Endothelial cell of umbilical vein (primary cell): ENCODE measurements at regions not wholly inside any gene's neighbourhood (a gene's known extent, or its start where the extent isn't known, plus 50 kb on each side); places are given as distances from the start of the nearest gene placed in this dataset.

Experiments
- BruUV-seq: library from RNA; stranded (reverse); fragments of 400-500 nt; replicated peaks from 2 replicates; lab custom pipeline; 2021; lab: Mats Ljungman, UMichigan
- CTCF ChIA-PET: fragments of 300-600, 350-600 bp; sonication (Branson Sonifier 250); formaldehyde crosslinking; loops from one replicate; lab custom pipeline; 2021; ENCODE audit warnings: antibody characterized with exemption, inconsistent platforms; lab: Charles Lee
- POLR2A ChIA-PET: fragments of 300-600, 350-600 bp; sonication (Branson Sonifier 250); formaldehyde crosslinking; loops from one replicate; lab custom pipeline; 2021; ENCODE audit warnings: antibody characterized with exemption, inconsistent platforms; lab: Charles Lee
- DNase-seq: peaks from one replicate; pipeline ENCODE4 v3.0.0-alpha.2; 2011; ENCODE audit warnings: low read depth, low spot score
- FAIRE-seq: peaks from 2 replicates; lab custom pipeline; 2011; peaks lifted over from hg19 to GRCh38; lab: Jason Lieb, UNC
- H2AFZ ChIP-seq: 2 replicates; pipeline ENCODE4 v1.6.0; 2012; ENCODE audit warnings: low read depth, low read length, control low read depth, inconsistent platforms
- H3K27ac ChIP-seq: 2 replicates; pipeline ENCODE4 v1.5.1; 2011; ENCODE audit warnings: low read depth, mild to moderate bottlenecking, control low read depth, low read length, moderate library complexity; ENCODE audit not compliant: insufficient read depth
- H3K27me3 ChIP-seq, 2 experiments: 2 replicates each; pipeline versions ENCODE4 v1.6.0 to v1.6.1; 2011; ENCODE audit warnings: low read length in 2 of 2, mixed read lengths in 1 of 2; ENCODE audit not compliant: control insufficient read depth in 2 of 2, insufficient read depth in 2 of 2
- H3K36me3 ChIP-seq, 2 experiments: 2 replicates in 1 of 2; 3 replicates in 1 of 2; pipeline ENCODE4 v1.5.1; 2011; ENCODE audit warnings: low read length in 2 of 2, mild to moderate bottlenecking in 1 of 2, moderate library complexity in 1 of 2; ENCODE audit not compliant: control insufficient read depth in 2 of 2, insufficient read depth in 2 of 2; ENCODE audit errors: extremely low read depth in 1 of 2
- H3K4me1 ChIP-seq: 3 replicates; pipeline ENCODE4 v1.5.1; 2011; ENCODE audit warnings: mild to moderate bottlenecking, low read length; ENCODE audit not compliant: control insufficient read depth, insufficient read depth; ENCODE audit errors: extremely low read depth
- H3K4me2 ChIP-seq: 2 replicates; pipeline ENCODE4 v1.6.1; 2011; ENCODE audit warnings: low read length, control low read depth, mixed read lengths; ENCODE audit not compliant: insufficient read depth
- H3K4me3 ChIP-seq, 3 experiments: fragments of 200-600 bp in 1 of 3; sonication (generic), shearing (Covaris generic) in 1 of 3; replicated peaks in 1 of 3; 2 replicates each; pipeline ENCODE4 v1.5.1; 2011 to 2016; ENCODE audit warnings: control low read depth in 3 of 3, low read length in 3 of 3, mild to moderate bottlenecking in 2 of 3, inconsistent platforms in 1 of 3, low read depth in 1 of 3, moderate library complexity in 1 of 3; ENCODE audit not compliant: insufficient read depth in 1 of 3
- H3K79me2 ChIP-seq: 2 replicates; pipeline ENCODE4 v1.6.0; 2012; ENCODE audit warnings: low read length, inconsistent platforms; ENCODE audit not compliant: control insufficient read depth, insufficient read depth
- H3K9ac ChIP-seq: replicated peaks from 2 replicates; pipeline ENCODE3; 2011; ENCODE audit warnings: low read length, control low read depth; ENCODE audit not compliant: insufficient read depth; ENCODE audit errors: extremely low read depth
- H3K9me1 ChIP-seq: replicated peaks from 3 replicates; pipeline ENCODE4 v1.6.0; 2011; ENCODE audit warnings: mild to moderate bottlenecking, low read length; ENCODE audit not compliant: control insufficient read depth, insufficient read depth; ENCODE audit errors: extremely low read depth
- H3K9me3 ChIP-seq: replicated peaks from 2 replicates; pipeline ENCODE4 v1.5.1; 2012; ENCODE audit warnings: low read length, inconsistent platforms; ENCODE audit not compliant: control insufficient read depth, insufficient read depth
- H4K20me1 ChIP-seq: replicated peaks from 2 replicates; pipeline ENCODE3; 2011; ENCODE audit warnings: mild to moderate bottlenecking, low read length; ENCODE audit not compliant: control insufficient read depth, insufficient read depth; ENCODE audit errors: extremely low read depth
- EZH2 ChIP-seq: IDR thresholded peaks from 2 replicates; pipeline ENCODE4 v1.6.1; 2012; ENCODE audit warnings: borderline replicate concordance, low read depth, mild to moderate bottlenecking, moderate library complexity, low read length, inconsistent platforms; ENCODE audit not compliant: severe bottlenecking
- FOS ChIP-seq: IDR thresholded peaks from 2 replicates; pipeline ENCODE4 v1.6.1; 2011; ENCODE audit warnings: mild to moderate bottlenecking, low read length, moderate library complexity, borderline replicate concordance; ENCODE audit not compliant: insufficient read depth
- GATA2 ChIP-seq: IDR thresholded peaks from 2 replicates; pipeline ENCODE4 v1.7.0; 2011; ENCODE audit warnings: low read depth, mild to moderate bottlenecking, moderate library complexity, mixed read lengths, low read length; ENCODE audit not compliant: insufficient read length, insufficient read depth
- JUN ChIP-seq: IDR thresholded peaks from 2 replicates; pipeline ENCODE4 v1.6.1; 2011; ENCODE audit warnings: borderline replicate concordance, low read depth; ENCODE audit not compliant: insufficient read length, insufficient read depth
- MYC ChIP-seq: IDR thresholded peaks from one replicate; pipeline ENCODE4 v1.6.1; 2011; ENCODE audit warnings: mild to moderate bottlenecking, low read depth, low read length
- POLR2A ChIP-seq: IDR thresholded peaks from 2 replicates; pipeline ENCODE4 v1.6.1; 2012; ENCODE audit warnings: low read depth, mild to moderate bottlenecking, control low read depth, low read length
- POLR2AphosphoS5 ChIP-seq: IDR thresholded peaks from 2 replicates; pipeline ENCODE4 v1.6.1; 2012; ENCODE audit warnings: low read depth, mild to moderate bottlenecking, control low read depth, low read length, moderate library complexity; ENCODE audit not compliant: insufficient read depth
- dilution Hi-C: fragments of 300-500 bp; cut with MboI; formaldehyde crosslinking; loops from one replicate; pipeline ENCODE4 v1.15.0; 2019; ENCODE audit warnings: low sequenced_read_pairs; ENCODE audit not compliant: extremely low pct_ligation_motif_present
- intact Hi-C: fragments of 100-400 bp; cut with micrococcal nuclease; formaldehyde crosslinking; loops from one replicate; pipeline ENCODE4 v1.10.0; 2022
- TF ChIP-seq, protein P1 (sequence below), 2 donors: IDR thresholded peaks; 1 replicate in 1 of 2; 2 replicates in 1 of 2; pipeline ENCODE4 v1.5.1; 2011; ENCODE audit warnings: low read length in 2 of 2, mild to moderate bottlenecking in 2 of 2, moderate library complexity in 2 of 2, control low read depth in 1 of 2, inconsistent platforms in 1 of 2, low read depth in 1 of 2; ENCODE audit not compliant: insufficient read depth in 1 of 2; ENCODE audit errors: extremely low read depth in 1 of 2
- TF ChIP-seq, protein P2 (sequence below): IDR thresholded peaks from 2 replicates; pipeline ENCODE4 v1.6.1; 2011; ENCODE audit not compliant: insufficient read depth, insufficient read length

DNA sequence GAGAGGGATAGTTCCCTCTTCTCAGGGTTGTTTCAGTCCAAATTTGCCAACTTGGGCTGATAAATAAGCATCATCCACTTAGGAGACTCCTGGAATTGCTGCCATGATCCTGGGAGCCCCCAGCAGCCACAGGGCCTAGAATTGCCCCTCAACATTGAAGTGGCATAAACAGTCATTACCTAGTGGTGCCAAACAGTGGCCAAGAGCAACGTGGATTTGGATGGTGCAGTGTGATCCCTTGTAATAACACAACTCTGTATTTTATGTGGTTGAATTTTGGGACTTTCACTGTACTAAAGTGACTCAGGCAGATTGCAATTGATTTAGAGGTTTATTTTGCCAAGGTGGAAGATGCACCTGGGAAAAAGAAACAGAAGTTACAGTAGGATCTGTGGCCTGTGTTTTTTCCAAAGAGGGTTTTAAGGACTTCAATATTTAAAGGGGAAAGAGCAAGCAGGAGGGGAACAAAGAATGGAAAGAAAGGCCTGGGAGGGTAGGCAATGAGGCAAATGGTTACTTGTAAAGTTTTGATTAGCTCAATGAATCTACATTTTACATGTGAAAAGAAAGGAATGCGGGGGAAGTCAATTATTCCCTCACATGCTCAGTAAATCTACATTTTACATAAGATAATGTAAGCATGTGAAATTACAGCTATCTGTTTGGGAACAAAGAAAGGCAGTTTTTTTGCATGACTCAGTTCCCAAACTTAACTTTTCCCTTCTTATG lies 168.0 kb upstream of the NOX3 start:
- Histone ChIP-seq H3K4me1 (no peaks in the 10 kb centered on the region), H3K27me3 (no peaks in the 10 kb centered on the region), H3K79me2 (no peaks in the 10 kb centered on the region), H3K4me3 (no peak overlapping the region), H3K9ac (no peak overlapping the region), H3K27ac (no peak overlapping the region), H3K9me3 (no peaks in the 10 kb centered on the region), H3K4me2 (no peak overlapping the region), H3K36me3 (no peaks in the 10 kb centered on the region), H3K9me1 (no peaks in the 10 kb centered on the region), H2AFZ (no peak overlapping the region), H4K20me1 (no peaks in the 10 kb centered on the region)
- TF ChIP-seq JUN (no peak), MYC (no peak), FOS (no peak), POLR2AphosphoS5 (no peak), GATA2 (no peak), EZH2 (no peak), POLR2A (no peak)
- TF ChIP-seq, protein P1, sequence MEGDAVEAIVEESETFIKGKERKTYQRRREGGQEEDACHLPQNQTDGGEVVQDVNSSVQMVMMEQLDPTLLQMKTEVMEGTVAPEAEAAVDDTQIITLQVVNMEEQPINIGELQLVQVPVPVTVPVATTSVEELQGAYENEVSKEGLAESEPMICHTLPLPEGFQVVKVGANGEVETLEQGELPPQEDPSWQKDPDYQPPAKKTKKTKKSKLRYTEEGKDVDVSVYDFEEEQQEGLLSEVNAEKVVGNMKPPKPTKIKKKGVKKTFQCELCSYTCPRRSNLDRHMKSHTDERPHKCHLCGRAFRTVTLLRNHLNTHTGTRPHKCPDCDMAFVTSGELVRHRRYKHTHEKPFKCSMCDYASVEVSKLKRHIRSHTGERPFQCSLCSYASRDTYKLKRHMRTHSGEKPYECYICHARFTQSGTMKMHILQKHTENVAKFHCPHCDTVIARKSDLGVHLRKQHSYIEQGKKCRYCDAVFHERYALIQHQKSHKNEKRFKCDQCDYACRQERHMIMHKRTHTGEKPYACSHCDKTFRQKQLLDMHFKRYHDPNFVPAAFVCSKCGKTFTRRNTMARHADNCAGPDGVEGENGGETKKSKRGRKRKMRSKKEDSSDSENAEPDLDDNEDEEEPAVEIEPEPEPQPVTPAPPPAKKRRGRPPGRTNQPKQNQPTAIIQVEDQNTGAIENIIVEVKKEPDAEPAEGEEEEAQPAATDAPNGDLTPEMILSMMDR (IDR thresholded peaks at IDR 0.05; ENCODE audit: extremely low read depth in 1 of 2, insufficient read depth in 1 of 2, low read depth in 1 of 2, low read length in 2 of 2), result no peak
- TF ChIP-seq, protein P2, sequence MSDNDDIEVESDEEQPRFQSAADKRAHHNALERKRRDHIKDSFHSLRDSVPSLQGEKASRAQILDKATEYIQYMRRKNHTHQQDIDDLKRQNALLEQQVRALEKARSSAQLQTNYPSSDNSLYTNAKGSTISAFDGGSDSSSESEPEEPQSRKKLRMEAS, result no peak
- dilution Hi-C loops, result no loop called here
- POLR2A ChIA-PET, result no interaction called here
- DNase-seq (no peak), FAIRE-seq (no peak)
- intact Hi-C loops, result no loop called here
- CTCF ChIA-PET, result no interaction called here
- BruUV-seq, result no TSS peak
